Esophagus (tissue), 2 donors: ENCODE measurements at regions not wholly inside any gene's neighbourhood (a gene's known extent, or its start where the extent isn't known, plus 50 kb on each side); places are given as distances from the start of the nearest gene placed in this dataset.

ENCODE experiments used
- H3K27ac ChIP-seq, 2 donors: one replicate each; pipeline ENCODE4 v1.5.1; 2013; ENCODE audit warnings: low read depth in 2 of 2, mild to moderate bottlenecking in 2 of 2, inconsistent platforms in 1 of 2, low read length in 1 of 2, moderate library complexity in 1 of 2
- H3K27me3 ChIP-seq, 2 donors: one replicate each; pipeline ENCODE4 v1.6.1; 2013; ENCODE audit warnings: low read length in 2 of 2, control low read depth in 1 of 2, mild to moderate bottlenecking in 1 of 2; ENCODE audit not compliant: insufficient read depth in 2 of 2, control insufficient read depth in 1 of 2
- H3K36me3 ChIP-seq, 2 donors: one replicate each; pipeline ENCODE4 v1.6.1; 2013; ENCODE audit warnings: low read length in 1 of 2; ENCODE audit not compliant: control insufficient read depth in 2 of 2, insufficient read depth in 2 of 2
- H3K4me1 ChIP-seq, 2 donors: one replicate each; pipeline ENCODE4 v1.6.1; 2013; ENCODE audit warnings: low read length in 1 of 2; ENCODE audit not compliant: control insufficient read depth in 2 of 2, insufficient read depth in 2 of 2
- H3K4me3 ChIP-seq, 2 donors: one replicate each; pipeline ENCODE4 v1.5.1; 2013; ENCODE audit warnings: low read length in 2 of 2, mild to moderate bottlenecking in 2 of 2, low read depth in 1 of 2, moderate library complexity in 1 of 2
- H3K9me3 ChIP-seq, 2 donors: one replicate each; pipeline ENCODE4 v1.6.1; 2013; ENCODE audit warnings: mild to moderate bottlenecking in 2 of 2, low read depth in 1 of 2, low read length in 1 of 2, moderate library complexity in 1 of 2; ENCODE audit not compliant: control insufficient read depth in 2 of 2, insufficient read depth in 1 of 2
- WGBS, 2 donors: extraction: QIAGEN DNeasy Blood & Tissue Kit; methylation state at CpG; one replicate each; pipeline ENCODE4 v1.1.7; 2013; 5-methylcytosine and 5-hydroxymethylcytosine counted together
- donor health status: healthy with polysubstance abuse.
- donor health status: Bipolar disorder and iron deficiency.

GRCh38 chr2:14451312-14451711 lies 181.2 kb upstream of the LRATD1 start:
- H3K4me1 ChIP-seq, result no peaks in the 10 kb centered on the region
- no peaks in the 10 kb centered on the region for H3K9me3 ChIP-seq
- H3K36me3 ChIP-seq, result no peaks in the 10 kb centered on the region
- H3K27ac ChIP-seq, result no peak overlapping the region
- H3K27me3 ChIP-seq, result no peaks in the 10 kb centered on the region
- 55 to 77% methylated on average over 2 of the region's 2 CpGs for WGBS, 2 donors
- H3K4me3 ChIP-seq, result no peak overlapping the region

GRCh38 chr2:14454202-14454601 lies 178.3 kb upstream of the LRATD1 start:
- Histone ChIP-seq H3K4me1 (no peaks in the 10 kb centered on the region), H3K4me3 (no peak overlapping the region), H3K9me3 (no peaks in the 10 kb centered on the region), H3K36me3 (no peaks in the 10 kb centered on the region), H3K27ac (no peak overlapping the region), H3K27me3 (no peaks in the 10 kb centered on the region)
- 80 to 81% methylated on average over 3 of the region's 3 CpGs for WGBS, 2 donors

GRCh38 chr2:14459786-14460325 lies 172.7 kb upstream of the LRATD1 start:
- 89 to 95% methylated on average over 1 of the region's 1 CpG for WGBS, 2 donors
- H3K4me1 ChIP-seq, result no peaks in the 10 kb centered on the region
- no peak overlapping the region for H3K4me3 ChIP-seq
- H3K27ac ChIP-seq, result no peak overlapping the region
- H3K27me3 ChIP-seq, result no peaks in the 10 kb centered on the region
- no peaks in the 10 kb centered on the region for H3K9me3 ChIP-seq
- H3K36me3 ChIP-seq, result no peaks in the 10 kb centered on the region

- WGBS, 2 donors, result 82 to 83% methylated on average over 5 of the region's 5 CpGs
- Histone ChIP-seq H3K36me3 (no peaks in the 10 kb centered on the region), H3K4me1 (no peaks in the 10 kb centered on the region), H3K27ac (no peak overlapping the region), H3K27me3 (no peaks in the 10 kb centered on the region), H3K9me3 (no peaks in the 10 kb centered on the region), H3K4me3 (no peak overlapping the region)
Measured at GRCh38 chr2:14475994-14476393, 156.5 kb upstream of the LRATD1 start.

DNA sequence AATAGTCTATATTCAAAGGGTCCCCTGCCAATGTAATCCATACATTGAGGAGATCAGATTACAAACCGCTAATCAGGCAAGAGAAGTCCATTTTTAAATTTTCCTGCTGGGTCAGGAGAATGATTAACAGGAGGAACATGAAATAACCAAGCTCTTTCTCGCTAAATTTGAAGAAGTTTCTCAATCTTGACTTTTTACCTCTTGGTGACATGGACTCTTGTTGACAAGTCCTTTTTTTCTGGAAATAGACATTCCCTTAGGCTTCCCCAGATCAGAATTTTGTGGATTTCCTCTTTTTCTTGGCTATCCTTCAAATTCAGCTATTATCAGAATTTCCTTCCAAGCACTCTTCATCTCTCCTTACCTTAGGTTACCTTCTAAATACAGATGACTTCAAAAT lies 153.0 kb upstream of the LRATD1 start:
- 80 to 86% methylated on average over 2 of the region's 2 CpGs for WGBS, 2 donors
- Histone ChIP-seq H3K27ac (no peak overlapping the region), H3K9me3 (no peaks in the 10 kb centered on the region), H3K4me1 (no peaks in the 10 kb centered on the region), H3K4me3 (no peak overlapping the region), H3K27me3 (no peaks in the 10 kb centered on the region), H3K36me3 (no peaks in the 10 kb centered on the region)

- WGBS, 2 donors, result 35 to 84% methylated on average over 2 of the region's 2 CpGs
- Histone ChIP-seq H3K4me1 (no peaks in the 10 kb centered on the region), H3K9me3 (no peaks in the 10 kb centered on the region), H3K27me3 (no peaks in the 10 kb centered on the region), H3K4me3 (no peak overlapping the region), H3K36me3 (no peaks in the 10 kb centered on the region), H3K27ac (no peak overlapping the region)
Measured at GRCh38 chr2:14480120-14480519, 152.4 kb upstream of the LRATD1 start.

GRCh38 chr2:14480906-14481305 lies 151.6 kb upstream of the LRATD1 start:
- H3K9me3 ChIP-seq, result no peaks in the 10 kb centered on the region
- H3K4me3 ChIP-seq, result no peak overlapping the region
- no peak overlapping the region for H3K27ac ChIP-seq
- H3K36me3 ChIP-seq, result no peaks in the 10 kb centered on the region
- 81 to 91% methylated on average over 1 of the region's 1 CpG for WGBS, 2 donors
- H3K27me3 ChIP-seq, result no peaks in the 10 kb centered on the region
- no peaks in the 10 kb centered on the region for H3K4me1 ChIP-seq

- Histone ChIP-seq H3K36me3 (no peaks in the 10 kb centered on the region), H3K4me1 (no peaks in the 10 kb centered on the region), H3K27ac (no peak overlapping the region), H3K27me3 (no peaks in the 10 kb centered on the region), H3K4me3 (no peak overlapping the region), H3K9me3 (no peaks in the 10 kb centered on the region)
- WGBS, 2 donors, result 38 to 40% methylated on average over 3 of the region's 3 CpGs
Measured at GRCh38 chr2:14492920-14493503, 139.5 kb upstream of the LRATD1 start.

- H3K9me3 ChIP-seq, result no peaks in the 10 kb centered on the region
- 58 to 80% methylated on average over 1 of the region's 1 CpG for WGBS, 2 donors
Measured at GRCh38 chr2:14494759-14495158, 137.8 kb upstream of the LRATD1 start.

GRCh38 chr2:14501061-14501460 lies 131.5 kb upstream of the LRATD1 start:
- H3K4me1 ChIP-seq, result no peaks in the 10 kb centered on the region
- 66 to 71% methylated on average over 6 of the region's 6 CpGs for WGBS, 2 donors
- no peak overlapping the region for H3K27ac ChIP-seq
- H3K9me3 ChIP-seq, result no peaks in the 10 kb centered on the region
- no peaks in the 10 kb centered on the region for H3K27me3 ChIP-seq
- no peaks in the 10 kb centered on the region for H3K36me3 ChIP-seq
- H3K4me3 ChIP-seq, result no peak overlapping the region

More at GRCh38 chr2:14494759-14495158, 137.8 kb upstream of the LRATD1 start:
- Histone ChIP-seq H3K36me3 (no peaks in the 10 kb centered on the region), H3K27me3 (no peaks in the 10 kb centered on the region), H3K4me3 (no peak overlapping the region), H3K27ac (no peak overlapping the region), H3K4me1 (no peaks in the 10 kb centered on the region)
